ENCODE measurements at regions not wholly inside any gene's neighbourhood (a gene's known extent, or its start where the extent isn't known, plus 50 kb on each side); places are given as distances from the start of the nearest gene placed in this dataset.
"Not testable (repeated sequence)": the region's sequence is repeated elsewhere in the genome, so short reads cannot be mapped to it uniquely, and the experiment has no call there.

DNA sequence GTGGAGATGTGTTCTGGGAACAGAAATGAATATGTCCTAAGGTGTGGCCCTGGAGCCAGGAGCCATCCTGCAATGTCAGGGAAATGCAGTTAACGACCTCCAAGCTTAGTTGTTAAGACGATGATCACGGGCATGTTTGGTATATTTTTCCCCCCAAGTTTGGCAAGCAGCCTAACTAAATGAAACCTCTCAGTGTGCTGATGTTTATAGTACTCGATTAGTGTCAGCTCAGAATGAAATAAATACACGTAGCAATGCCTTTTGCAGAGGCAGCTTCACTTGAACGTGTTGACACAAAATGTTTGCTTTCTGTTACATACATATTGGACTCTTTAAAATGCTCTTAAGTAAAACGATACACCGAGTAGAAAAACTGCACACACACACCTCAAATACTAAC lies 76.2 kb upstream of the OLIG3 start:
- Histone ChIP-seq H3K27ac (no peak overlapping the region), H3K4me1 (no peaks in the 10 kb centered on the region), H3K36me3 (no peaks in the 10 kb centered on the region), H3K27me3 (no peaks in the 10 kb centered on the region), H3K9me3 (no peaks in the 10 kb centered on the region), H3K4me3 (no peak overlapping the region)
- intact Hi-C loops (cut with DNase I), result no loop called here
- no peak for DNase-seq (ENCODE audit: extremely low spot score in 2 of 2)
- TF ChIP-seq POLR2A (IDR thresholded peaks at IDR 0.05), result no peak
- TF ChIP-seq, protein P1, sequence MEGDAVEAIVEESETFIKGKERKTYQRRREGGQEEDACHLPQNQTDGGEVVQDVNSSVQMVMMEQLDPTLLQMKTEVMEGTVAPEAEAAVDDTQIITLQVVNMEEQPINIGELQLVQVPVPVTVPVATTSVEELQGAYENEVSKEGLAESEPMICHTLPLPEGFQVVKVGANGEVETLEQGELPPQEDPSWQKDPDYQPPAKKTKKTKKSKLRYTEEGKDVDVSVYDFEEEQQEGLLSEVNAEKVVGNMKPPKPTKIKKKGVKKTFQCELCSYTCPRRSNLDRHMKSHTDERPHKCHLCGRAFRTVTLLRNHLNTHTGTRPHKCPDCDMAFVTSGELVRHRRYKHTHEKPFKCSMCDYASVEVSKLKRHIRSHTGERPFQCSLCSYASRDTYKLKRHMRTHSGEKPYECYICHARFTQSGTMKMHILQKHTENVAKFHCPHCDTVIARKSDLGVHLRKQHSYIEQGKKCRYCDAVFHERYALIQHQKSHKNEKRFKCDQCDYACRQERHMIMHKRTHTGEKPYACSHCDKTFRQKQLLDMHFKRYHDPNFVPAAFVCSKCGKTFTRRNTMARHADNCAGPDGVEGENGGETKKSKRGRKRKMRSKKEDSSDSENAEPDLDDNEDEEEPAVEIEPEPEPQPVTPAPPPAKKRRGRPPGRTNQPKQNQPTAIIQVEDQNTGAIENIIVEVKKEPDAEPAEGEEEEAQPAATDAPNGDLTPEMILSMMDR (IDR thresholded peaks at IDR 0.05), result no peak
- no peak for TF ChIP-seq POLR2AphosphoS5 (IDR thresholded peaks at IDR 0.05; ENCODE audit: insufficient read depth in 1 of 2, low read depth in 1 of 2)

DNA sequence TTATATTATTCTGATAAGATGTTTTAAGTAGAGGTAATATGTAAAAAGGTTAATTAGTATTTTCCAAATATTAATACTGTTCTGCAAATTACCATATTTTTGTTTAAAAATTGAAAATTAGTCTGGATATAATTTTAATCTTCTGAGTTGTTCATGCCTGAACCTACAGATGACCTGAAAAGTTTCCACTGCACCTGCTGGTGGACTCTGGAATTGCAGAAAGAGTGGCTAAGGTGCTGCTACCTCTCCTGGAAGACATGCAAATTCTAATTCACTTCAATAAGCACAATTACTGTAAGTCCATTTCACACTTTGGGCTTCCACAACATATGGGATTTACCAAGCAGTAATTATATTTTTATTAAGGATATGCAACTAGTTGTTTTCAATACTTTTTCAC lies 77.7 kb upstream of the OLIG3 start:
- intact Hi-C loops (cut with DNase I), result no loop called here
- H3K4me1 ChIP-seq, result no peaks in the 10 kb centered on the region
- H3K9me3 ChIP-seq, result no peaks in the 10 kb centered on the region
- H3K36me3 ChIP-seq, result no peaks in the 10 kb centered on the region
- no peak for TF ChIP-seq POLR2AphosphoS5 (IDR thresholded peaks at IDR 0.05; ENCODE audit: insufficient read depth in 1 of 2, low read depth in 1 of 2)
- TF ChIP-seq, protein P1 (IDR thresholded peaks at IDR 0.05), result no peak
- no peak for TF ChIP-seq POLR2A (IDR thresholded peaks at IDR 0.05)
- no peak for DNase-seq (ENCODE audit: extremely low spot score in 2 of 2)
- no peak overlapping the region for H3K27ac ChIP-seq
- no peak overlapping the region for H3K4me3 ChIP-seq
- H3K27me3 ChIP-seq, result no peaks in the 10 kb centered on the region

DNA sequence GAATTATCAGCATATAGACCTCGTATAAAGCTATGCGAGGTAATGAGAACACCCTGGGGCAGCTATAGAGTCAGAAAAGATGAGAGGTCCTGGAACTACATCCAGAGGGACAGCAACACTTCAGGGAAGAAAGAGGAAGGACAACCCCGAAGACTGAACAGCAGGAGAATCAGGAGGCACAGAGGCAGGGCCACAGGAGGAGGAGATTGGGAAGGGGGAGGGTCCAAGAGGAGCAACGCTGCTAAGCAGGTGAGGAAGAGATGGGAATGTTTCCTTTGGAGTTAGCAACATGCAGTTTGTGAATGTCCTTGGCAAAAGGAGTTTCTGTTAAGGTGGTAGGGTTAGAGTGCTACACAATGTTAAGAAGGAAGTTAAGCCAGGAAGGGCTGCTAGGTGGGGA lies 79.5 kb upstream of the OLIG3 start:
- Histone ChIP-seq H3K9me3 (no peaks in the 10 kb centered on the region), H3K36me3 (no peaks in the 10 kb centered on the region), H3K4me3 (no peak overlapping the region), H3K27ac (no peak overlapping the region), H3K27me3 (no peaks in the 10 kb centered on the region), H3K4me1 (no peaks in the 10 kb centered on the region)
- no peak for TF ChIP-seq POLR2AphosphoS5 (IDR thresholded peaks at IDR 0.05; ENCODE audit: insufficient read depth in 1 of 2, low read depth in 1 of 2)
- TF ChIP-seq, protein P1 (IDR thresholded peaks at IDR 0.05), result no peak
- no peak for TF ChIP-seq POLR2A (IDR thresholded peaks at IDR 0.05)
- DNase-seq (ENCODE audit: extremely low spot score in 2 of 2), result no peak
- intact Hi-C loops (cut with DNase I), result no loop called here

DNA sequence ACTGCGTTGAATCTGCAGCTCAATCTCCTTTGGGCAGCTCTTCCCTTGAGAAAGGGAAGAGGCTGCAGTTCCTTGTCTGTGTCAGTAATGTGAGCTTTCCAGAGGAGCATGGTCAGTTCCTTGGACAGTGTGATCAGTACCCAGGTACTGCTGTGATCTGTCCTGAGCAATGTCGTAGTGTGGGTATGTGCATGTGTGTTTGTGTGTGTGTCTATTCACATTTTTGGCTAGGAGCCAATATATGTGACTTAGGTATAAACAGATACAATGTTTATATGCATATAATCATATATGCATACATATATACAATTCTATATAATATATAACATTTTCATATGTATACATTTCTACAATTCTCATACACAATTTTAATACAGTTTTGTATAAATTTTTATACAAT lies 85.4 kb upstream of the OLIG3 start:
- Histone ChIP-seq H3K27ac (no peak overlapping the region), H3K36me3 (no peaks in the 10 kb centered on the region), H3K27me3 (no peaks in the 10 kb centered on the region), H3K4me1 (no peaks in the 10 kb centered on the region), H3K4me3 (no peak overlapping the region), H3K9me3 (no peaks in the 10 kb centered on the region)
- intact Hi-C loops (cut with DNase I), result no loop called here
- DNase-seq (ENCODE audit: extremely low spot score in 2 of 2), result no peak
- TF ChIP-seq, protein P1 (IDR thresholded peaks at IDR 0.05), result no peak
- TF ChIP-seq POLR2AphosphoS5 (IDR thresholded peaks at IDR 0.05; ENCODE audit: insufficient read depth in 1 of 2, low read depth in 1 of 2) (no peak), POLR2A (IDR thresholded peaks at IDR 0.05) (no peak)

DNA sequence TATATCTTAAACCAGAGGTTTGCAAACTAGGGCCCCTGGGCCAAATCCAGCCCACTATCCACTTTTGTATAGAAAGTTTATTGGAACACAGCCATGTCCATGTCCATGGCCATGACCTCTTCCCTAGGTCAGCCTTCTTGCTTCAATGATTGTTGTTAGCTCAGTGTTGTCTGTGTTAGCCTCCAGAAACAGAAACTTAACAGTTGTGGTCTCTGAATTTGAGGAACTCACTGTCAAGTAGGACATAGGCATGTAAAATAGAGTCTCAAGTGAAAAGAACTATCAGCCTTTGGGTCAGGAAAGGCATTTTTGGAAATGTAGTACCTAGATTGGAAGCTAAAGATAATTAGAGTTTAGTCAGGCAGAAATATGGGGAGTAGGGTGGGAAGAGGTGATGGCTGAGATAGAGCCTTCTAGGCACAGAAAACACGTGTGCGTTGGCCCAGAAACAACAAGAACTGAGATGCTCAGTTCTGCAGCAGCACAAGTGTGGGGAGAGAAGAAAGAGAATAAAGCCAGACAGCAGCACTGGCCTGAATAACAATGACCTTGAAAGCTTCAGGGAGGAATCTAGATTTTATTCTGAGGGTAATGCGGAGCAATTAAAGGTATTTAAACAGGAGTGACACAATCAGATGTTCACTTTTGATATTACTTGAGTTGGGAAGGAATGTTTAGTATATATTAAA lies 87.0 kb upstream of the OLIG3 start:
- TF ChIP-seq POLR2A (IDR thresholded peaks at IDR 0.05) (no peak), POLR2AphosphoS5 (IDR thresholded peaks at IDR 0.05; ENCODE audit: insufficient read depth in 1 of 2, low read depth in 1 of 2) (no peak)
- TF ChIP-seq, protein P1 (IDR thresholded peaks at IDR 0.05), result no peak
- DNase-seq (ENCODE audit: extremely low spot score in 2 of 2), result no peak
- no peaks in the 10 kb centered on the region for H3K4me1 ChIP-seq
- H3K27me3 ChIP-seq, result no peaks in the 10 kb centered on the region
- intact Hi-C loops (cut with DNase I), result no loop called here
- no peaks in the 10 kb centered on the region for H3K9me3 ChIP-seq
- H3K36me3 ChIP-seq, result no peaks in the 10 kb centered on the region
- no peak overlapping the region for H3K4me3 ChIP-seq
- no peak overlapping the region for H3K27ac ChIP-seq

DNA sequence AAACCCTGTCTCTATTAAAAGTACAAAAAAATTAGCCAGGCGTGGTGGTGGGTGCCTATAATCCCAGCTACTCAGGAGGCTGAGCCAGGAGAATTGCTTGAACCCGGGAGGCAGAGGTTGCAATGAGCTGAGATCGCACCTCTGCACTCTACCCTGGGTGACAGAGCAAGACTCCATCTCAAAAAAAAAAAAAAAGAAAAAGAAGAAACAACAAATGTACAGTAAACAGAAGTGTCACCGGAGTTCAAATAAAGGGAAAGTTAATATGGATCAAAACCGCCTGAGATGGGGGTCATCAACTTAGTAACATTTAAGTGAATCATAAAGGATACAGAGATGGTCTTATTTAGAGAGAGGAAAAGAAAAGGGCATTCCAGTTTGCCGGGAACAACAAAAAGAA lies 89.3 kb upstream of the OLIG3 start:
- H3K36me3 ChIP-seq; H3K27me3 ChIP-seq; H3K4me1 ChIP-seq; H3K4me3 ChIP-seq; intact Hi-C loops (cut with DNase I); H3K27ac ChIP-seq; DNase-seq (ENCODE audit: extremely low spot score in 2 of 2); H3K9me3 ChIP-seq: not testable (repeated sequence)

Measured in vagina (tissue), 2 donors.